Stomach (tissue), 4 donors: ENCODE measurements at regions not wholly inside any gene's neighbourhood (a gene's known extent, or its start where the extent isn't known, plus 50 kb on each side); places are given as distances from the start of the nearest gene placed in this dataset.

Experiments used
- CTCF ChIP-seq, 7 experiments: fragments of 450-650 bp in 4 of 7; fragments of 200-600 bp in 3 of 7; sonication (generic) in 3 of 7; IDR thresholded peaks; one replicate each; pipeline ENCODE4 v1.5.1; 2016 to 2019; ENCODE audit warnings: antibody characterized with exemption in 7 of 7, control low read depth in 2 of 7, mild to moderate bottlenecking in 1 of 7
- EP300 ChIP-seq: sonication (generic); formaldehyde crosslinking; IDR thresholded peaks from one replicate; pipeline ENCODE4 v1.6.1; 2017; ENCODE audit warnings: antibody characterized with exemption
- POLR2A ChIP-seq, 4 donors: fragments of 450-650 bp; IDR thresholded peaks; one replicate each; pipeline ENCODE4 v1.6.1; 2016; ENCODE audit warnings: antibody characterized with exemption in 4 of 4, control low read depth in 2 of 4, mild to moderate bottlenecking in 1 of 4, moderate library complexity in 1 of 4

- TF ChIP-seq CTCF (IDR thresholded peaks at IDR 0.05) (no peak), POLR2A (IDR thresholded peaks at IDR 0.05) (no peak), EP300 (no peak)
Measured at GRCh38 chr3:177420651-177421480, 223.6 kb upstream of the TBL1XR1 start.
